Esophagus (tissue), 2 donors: ENCODE measurements at regions not wholly inside any gene's neighbourhood (a gene's known extent, or its start where the extent isn't known, plus 50 kb on each side); places are given as distances from the start of the nearest gene placed in this dataset.
"Not testable (repeated sequence)": the region's sequence is repeated elsewhere in the genome, so short reads cannot be mapped to it uniquely, and the experiment has no call there.

Experiments
- H3K27ac ChIP-seq, 2 donors: one replicate each; pipeline ENCODE4 v1.5.1; 2013; ENCODE audit warnings: low read depth in 2 of 2, mild to moderate bottlenecking in 2 of 2, inconsistent platforms in 1 of 2, low read length in 1 of 2, moderate library complexity in 1 of 2
- H3K27me3 ChIP-seq, 2 donors: one replicate each; pipeline ENCODE4 v1.6.1; 2013; ENCODE audit warnings: low read length in 2 of 2, control low read depth in 1 of 2, mild to moderate bottlenecking in 1 of 2; ENCODE audit not compliant: insufficient read depth in 2 of 2, control insufficient read depth in 1 of 2
- H3K36me3 ChIP-seq, 2 donors: one replicate each; pipeline ENCODE4 v1.6.1; 2013; ENCODE audit warnings: low read length in 1 of 2; ENCODE audit not compliant: control insufficient read depth in 2 of 2, insufficient read depth in 2 of 2
- H3K4me1 ChIP-seq, 2 donors: one replicate each; pipeline ENCODE4 v1.6.1; 2013; ENCODE audit warnings: low read length in 1 of 2; ENCODE audit not compliant: control insufficient read depth in 2 of 2, insufficient read depth in 2 of 2
- H3K4me3 ChIP-seq, 2 donors: one replicate each; pipeline ENCODE4 v1.5.1; 2013; ENCODE audit warnings: low read length in 2 of 2, mild to moderate bottlenecking in 2 of 2, low read depth in 1 of 2, moderate library complexity in 1 of 2
- H3K9me3 ChIP-seq, 2 donors: one replicate each; pipeline ENCODE4 v1.6.1; 2013; ENCODE audit warnings: mild to moderate bottlenecking in 2 of 2, low read depth in 1 of 2, low read length in 1 of 2, moderate library complexity in 1 of 2; ENCODE audit not compliant: control insufficient read depth in 2 of 2, insufficient read depth in 1 of 2
- WGBS, 2 donors: extraction: QIAGEN DNeasy Blood & Tissue Kit; methylation state at CpG; one replicate each; pipeline ENCODE4 v1.1.7; 2013; 5-methylcytosine and 5-hydroxymethylcytosine counted together
- donor health status: healthy with polysubstance abuse.
- donor health status: Bipolar disorder and iron deficiency.

- not testable (repeated sequence) for H3K36me3 ChIP-seq, H3K4me1 ChIP-seq, H3K27me3 ChIP-seq, H3K4me3 ChIP-seq, H3K9me3 ChIP-seq, H3K27ac ChIP-seq
- WGBS, 2 donors, result 90 to 93% methylated on average over 21 of the region's 21 CpGs
These were observed 75.7 kb downstream of the QDPR start for GRCh38 chr4:17436047-17436749.

- Histone ChIP-seq H3K4me1 (no peaks in the 10 kb centered on the region), H3K9me3 (peaks cover 0 to 3% of the 10 kb centered on the region in 2 donors), H3K27ac (no peak overlapping the region), H3K4me3 (no peak overlapping the region), H3K27me3 (no peaks in the 10 kb centered on the region), H3K36me3 (no peaks in the 10 kb centered on the region)
- 89 to 97% methylated on average over 5 of the region's 5 CpGs for WGBS, 2 donors
These were observed 78.1 kb downstream of the QDPR start for GRCh38 chr4:17433827-17434226.

DNA sequence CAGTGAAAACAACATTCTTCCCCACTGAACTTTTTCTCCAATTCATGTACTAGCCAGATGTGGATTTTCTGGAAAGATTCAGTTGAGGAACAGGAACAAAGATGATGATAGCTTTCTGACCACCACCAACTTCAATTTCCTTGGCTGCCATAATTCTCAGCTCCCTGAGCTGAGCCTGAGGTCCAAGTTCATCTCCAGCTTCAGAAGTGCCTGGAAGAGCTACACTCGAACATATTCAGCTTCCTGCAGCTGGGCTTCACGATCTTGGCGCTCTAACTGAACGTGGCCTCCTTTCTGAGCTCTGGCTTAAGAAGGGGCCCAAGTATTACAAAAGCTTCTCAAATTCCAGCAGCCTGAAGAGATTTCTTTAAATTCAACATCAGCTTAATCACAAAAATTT, 83.9 kb downstream of the QDPR start:
- H3K9me3 ChIP-seq, result no peaks in the 10 kb centered on the region
- no peak overlapping the region for H3K27ac ChIP-seq
- H3K4me1 ChIP-seq, result no peaks in the 10 kb centered on the region
- WGBS, 2 donors, result 74 to 82% methylated on average over 4 of the region's 4 CpGs
- H3K4me3 ChIP-seq, result no peak overlapping the region
- no peaks in the 10 kb centered on the region for H3K27me3 ChIP-seq
- H3K36me3 ChIP-seq, result no peaks in the 10 kb centered on the region

DNA sequence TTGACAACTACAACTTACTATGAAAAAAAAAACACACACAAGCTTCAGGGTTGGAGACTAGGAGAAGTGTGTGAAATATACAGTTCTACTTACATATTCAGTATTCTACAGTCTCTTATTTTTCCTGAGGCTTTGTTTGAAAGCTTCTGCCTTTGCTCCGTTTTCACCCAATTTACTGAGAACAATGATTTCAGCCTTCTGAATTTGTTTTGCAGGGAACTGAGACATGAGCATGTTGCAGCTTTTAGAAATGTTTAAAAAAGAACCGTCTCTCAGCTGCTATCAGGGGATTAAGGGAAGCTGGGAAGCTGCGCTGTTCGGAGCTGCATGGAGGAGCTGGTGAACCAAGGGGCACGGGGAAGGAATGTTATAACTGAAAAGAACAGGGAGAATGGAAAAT, 85.7 kb downstream of the QDPR start:
- no peak overlapping the region for H3K4me3 ChIP-seq
- H3K27ac ChIP-seq, result no peak overlapping the region
- no peaks in the 10 kb centered on the region for H3K27me3 ChIP-seq
- WGBS, 2 donors, result 42 to 45% methylated on average over 5 of the region's 5 CpGs
- no peaks in the 10 kb centered on the region for H3K9me3 ChIP-seq
- H3K36me3 ChIP-seq, result no peaks in the 10 kb centered on the region
- H3K4me1 ChIP-seq, result no peaks in the 10 kb centered on the region

DNA sequence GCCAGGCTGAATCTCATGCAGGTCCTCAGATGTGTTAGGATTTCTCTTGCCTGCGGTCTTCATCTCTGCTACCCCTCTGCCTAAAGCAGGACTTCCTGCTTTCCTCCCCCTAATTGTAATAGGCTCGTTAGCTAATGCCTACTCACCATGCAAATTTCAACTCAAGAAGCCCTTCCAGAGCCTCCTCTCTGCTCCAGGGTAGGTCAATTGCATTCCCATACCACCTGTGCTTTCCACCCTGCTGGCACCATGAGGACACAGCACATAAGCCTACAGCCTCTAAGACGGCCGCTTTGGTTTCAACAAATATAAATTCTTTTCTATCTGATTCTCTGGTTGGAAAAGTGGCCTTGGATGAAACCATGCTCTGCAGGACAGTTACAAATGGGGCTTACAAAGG, 93.9 kb downstream of the QDPR start:
- Histone ChIP-seq H3K9me3 (peaks cover 0 to 6% of the 10 kb centered on the region in 2 donors), H3K27me3 (no peaks in the 10 kb centered on the region), H3K4me1 (no peaks in the 10 kb centered on the region), H3K4me3 (no peak overlapping the region), H3K27ac (no peak overlapping the region), H3K36me3 (no peaks in the 10 kb centered on the region)
- 81 to 82% methylated on average over 4 of the region's 4 CpGs for WGBS, 2 donors

DNA sequence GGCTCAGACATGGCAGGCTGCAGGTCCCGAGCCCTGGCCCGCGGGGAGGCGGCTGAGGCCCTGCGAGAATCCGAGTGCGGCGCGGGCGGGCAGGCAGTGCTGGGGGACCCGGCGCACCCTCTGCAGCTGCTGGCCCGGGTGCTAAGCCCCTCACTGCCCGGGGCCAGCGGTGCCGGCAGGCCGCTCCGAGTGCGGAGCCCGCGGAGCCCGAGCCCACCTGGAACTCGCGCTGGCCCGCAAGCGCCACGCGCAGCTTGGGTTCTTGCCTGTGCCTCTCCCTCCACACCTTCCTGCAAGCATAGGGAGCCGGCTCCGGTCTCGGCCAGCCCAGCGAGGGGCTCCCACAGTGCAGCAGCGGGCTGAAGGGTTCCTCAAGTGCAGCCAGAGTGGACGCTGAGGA, 97.5 kb downstream of the QDPR start:
- 91 to 93% methylated on average over 34 of the region's 34 CpGs for WGBS, 2 donors
- Histone ChIP-seq H3K27ac (no peak overlapping the region), H3K4me1 (no peaks in the 10 kb centered on the region), H3K9me3 (peaks cover 0 to 6% of the 10 kb centered on the region in 2 donors), H3K36me3 (no peaks in the 10 kb centered on the region), H3K4me3 (no peak overlapping the region), H3K27me3 (no peaks in the 10 kb centered on the region)

DNA sequence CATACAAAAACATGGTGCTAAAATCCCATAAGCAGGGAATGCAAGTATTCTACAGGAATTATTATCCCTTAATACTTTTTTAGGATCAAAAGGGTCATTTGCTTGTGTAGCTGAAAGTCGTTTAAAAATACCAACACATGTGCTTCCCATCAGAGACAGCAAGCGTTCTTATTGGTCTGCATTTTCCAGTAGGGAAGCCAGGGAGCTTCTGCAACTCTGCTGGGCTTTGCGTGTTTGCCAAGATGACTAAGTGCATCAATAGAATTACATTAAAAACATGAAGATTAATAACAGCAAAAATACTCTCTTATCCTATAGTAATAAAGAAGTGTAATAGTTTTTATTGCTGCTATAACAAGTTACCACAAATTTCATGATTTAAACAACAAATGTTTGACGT, 111.2 kb downstream of the QDPR start:
- H3K9me3 ChIP-seq, result no peaks in the 10 kb centered on the region
- H3K36me3 ChIP-seq, result no peaks in the 10 kb centered on the region
- H3K27ac ChIP-seq, result no peak overlapping the region
- H3K4me1 ChIP-seq, result no peaks in the 10 kb centered on the region
- H3K4me3 ChIP-seq, result no peak overlapping the region
- no peaks in the 10 kb centered on the region for H3K27me3 ChIP-seq
- 63 to 73% methylated on average over 4 of the region's 4 CpGs for WGBS, 2 donors

DNA sequence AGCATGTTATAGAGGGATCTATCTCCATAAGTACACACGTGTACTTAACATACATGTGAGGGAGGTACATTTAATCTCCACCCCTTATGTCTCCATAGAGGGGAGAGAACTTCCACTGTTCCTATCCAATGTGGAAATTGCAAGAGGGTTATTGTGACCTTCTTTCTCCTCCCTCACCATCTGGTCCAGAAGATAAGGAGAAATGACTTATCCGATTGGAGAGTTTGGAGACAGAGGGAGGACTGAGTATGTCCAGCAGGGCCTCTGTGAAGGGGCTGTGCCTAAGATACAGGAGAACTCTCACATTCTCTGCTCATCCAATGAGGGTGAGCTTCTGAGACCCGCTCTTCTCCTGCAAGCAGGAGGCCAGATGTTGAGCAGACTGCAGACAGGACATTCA, 113.1 kb downstream of the QDPR start:
- H3K27ac ChIP-seq, result no peak overlapping the region
- H3K4me1 ChIP-seq, result no peaks in the 10 kb centered on the region
- H3K36me3 ChIP-seq, result no peaks in the 10 kb centered on the region
- no peak overlapping the region for H3K4me3 ChIP-seq
- H3K9me3 ChIP-seq, result no peaks in the 10 kb centered on the region
- whole genome bisulfite sequencing, 2 donors, result 85 to 92% methylated on average over 3 of the region's 3 CpGs
- H3K27me3 ChIP-seq, result no peaks in the 10 kb centered on the region

- WGBS, 2 donors, result 77 to 78% methylated on average over 2 of the region's 2 CpGs
- no peak overlapping the region for H3K4me3 ChIP-seq
- H3K4me1 ChIP-seq, result no peaks in the 10 kb centered on the region
- no peaks in the 10 kb centered on the region for H3K36me3 ChIP-seq
- H3K9me3 ChIP-seq, result no peaks in the 10 kb centered on the region
- no peaks in the 10 kb centered on the region for H3K27me3 ChIP-seq
- peak overlapping the region; percentile 55 to 62 for H3K27ac ChIP-seq
These were observed 113.9 kb downstream of the QDPR start for GRCh38 chr4:17398035-17398434.

DNA sequence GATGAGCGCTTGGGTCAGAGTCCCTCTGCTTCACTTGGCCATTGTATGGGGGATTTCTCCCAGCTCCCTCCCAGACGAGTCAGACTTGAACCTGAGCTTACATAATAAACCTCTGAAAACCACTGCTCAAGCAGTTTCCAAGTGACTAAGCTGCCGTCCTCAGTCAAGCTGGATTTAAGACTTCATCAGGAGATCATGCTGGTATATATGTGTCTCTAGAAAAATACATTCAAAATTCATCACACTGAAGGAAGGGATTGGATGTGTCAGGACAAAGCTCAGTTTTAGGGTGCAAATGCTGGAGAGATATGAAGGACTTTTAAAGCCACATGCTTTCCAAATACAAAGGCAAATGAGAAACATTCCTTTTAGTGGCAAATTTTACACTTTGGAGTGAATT, 114.3 kb downstream of the QDPR start:
- H3K36me3 ChIP-seq, result no peaks in the 10 kb centered on the region
- 35 to 42% methylated on average over 3 of the region's 3 CpGs for WGBS, 2 donors
- H3K27ac ChIP-seq, result no peak overlapping the region
- H3K4me1 ChIP-seq, result no peaks in the 10 kb centered on the region
- H3K27me3 ChIP-seq, result no peaks in the 10 kb centered on the region
- no peak overlapping the region for H3K4me3 ChIP-seq
- no peaks in the 10 kb centered on the region for H3K9me3 ChIP-seq
